ENCODE measurements at regions not wholly inside any gene's neighbourhood (a gene's known extent, or its start where the extent isn't known, plus 50 kb on each side); places are given as distances from the start of the nearest gene placed in this dataset.

DNA sequence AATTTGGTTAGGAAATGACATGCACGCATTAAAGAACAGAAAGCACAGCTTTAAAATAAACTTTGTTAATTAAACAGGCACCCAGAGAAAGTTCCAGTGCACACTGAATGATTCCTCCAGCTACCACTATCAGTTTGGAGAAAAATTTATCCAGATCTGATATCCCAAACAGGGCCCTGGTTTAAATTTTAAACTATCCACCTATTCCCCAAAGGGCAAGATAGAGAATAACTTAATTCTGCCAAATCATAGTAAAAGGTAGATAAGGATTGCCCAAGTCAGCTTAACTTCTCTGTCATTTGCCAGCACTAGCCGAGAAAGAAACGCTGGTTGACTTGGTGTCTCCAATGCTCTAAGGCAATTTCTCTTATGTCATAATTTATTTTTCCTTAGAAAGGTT is 321.9 kb upstream of the PKDCC start:
- DNase-seq (ENCODE audit: low read depth) = no peak

DNA sequence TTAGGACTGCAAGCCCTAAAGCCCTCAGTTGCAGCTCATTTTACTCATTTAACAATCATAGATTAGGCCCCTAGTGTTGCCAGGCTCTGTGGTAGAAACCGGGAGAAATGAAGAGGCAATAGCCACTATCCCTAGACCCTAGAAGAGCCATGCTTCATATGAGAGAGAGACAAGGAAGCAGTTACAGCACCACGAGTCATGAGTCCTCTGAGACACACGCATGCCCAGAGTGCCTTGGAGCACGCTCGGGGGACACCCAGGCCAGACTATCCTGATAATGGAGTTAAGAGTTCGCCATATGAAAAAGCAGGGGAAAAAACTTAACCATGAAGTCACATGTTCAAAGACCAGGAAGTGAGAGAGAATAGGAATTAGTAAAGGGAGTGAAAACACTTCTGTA is 321.5 kb upstream of the PKDCC start:
- no peak for DNase-seq (ENCODE audit: low read depth)

DNA sequence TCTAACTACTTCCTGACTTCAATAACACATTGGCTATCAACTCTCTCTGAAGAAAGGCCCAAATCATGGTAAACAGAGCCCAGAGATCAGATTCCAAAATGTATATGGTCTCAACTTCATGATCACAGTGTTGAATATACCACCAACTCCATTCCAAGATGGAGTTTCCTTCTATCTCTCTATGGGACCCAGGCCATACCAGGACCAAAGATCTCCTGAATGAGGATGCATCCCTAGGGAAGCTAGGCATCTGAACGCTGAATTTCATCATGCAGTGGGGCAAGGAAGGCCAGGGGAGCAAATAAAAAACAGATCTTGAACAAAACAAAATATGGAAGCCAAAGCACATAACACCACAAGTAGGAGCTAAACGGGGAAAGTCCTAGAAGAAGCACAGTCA is 320.7 kb upstream of the PKDCC start:
- no peak for DNase-seq (ENCODE audit: low read depth)

DNA sequence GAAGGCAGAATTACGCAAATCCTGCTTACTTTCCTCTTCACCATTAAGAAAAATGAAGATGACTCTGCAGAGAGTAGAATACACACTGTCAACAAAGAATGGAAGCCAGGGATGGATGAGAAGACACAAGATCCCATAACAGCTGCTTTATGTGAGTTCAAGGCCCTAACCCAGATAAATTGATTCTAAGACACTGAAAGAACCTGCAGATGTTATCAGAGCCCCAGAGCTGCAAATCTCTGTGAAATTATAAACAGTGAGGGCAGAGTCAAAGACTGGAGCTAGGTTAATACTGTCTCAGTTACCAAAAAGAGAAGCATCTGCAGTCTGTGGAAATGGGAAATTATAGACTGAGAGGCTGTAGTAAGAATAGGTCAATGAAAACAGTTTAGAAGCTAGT is 320.1 kb upstream of the PKDCC start:
- DNase-seq (ENCODE audit: low read depth) = no peak

DNA sequence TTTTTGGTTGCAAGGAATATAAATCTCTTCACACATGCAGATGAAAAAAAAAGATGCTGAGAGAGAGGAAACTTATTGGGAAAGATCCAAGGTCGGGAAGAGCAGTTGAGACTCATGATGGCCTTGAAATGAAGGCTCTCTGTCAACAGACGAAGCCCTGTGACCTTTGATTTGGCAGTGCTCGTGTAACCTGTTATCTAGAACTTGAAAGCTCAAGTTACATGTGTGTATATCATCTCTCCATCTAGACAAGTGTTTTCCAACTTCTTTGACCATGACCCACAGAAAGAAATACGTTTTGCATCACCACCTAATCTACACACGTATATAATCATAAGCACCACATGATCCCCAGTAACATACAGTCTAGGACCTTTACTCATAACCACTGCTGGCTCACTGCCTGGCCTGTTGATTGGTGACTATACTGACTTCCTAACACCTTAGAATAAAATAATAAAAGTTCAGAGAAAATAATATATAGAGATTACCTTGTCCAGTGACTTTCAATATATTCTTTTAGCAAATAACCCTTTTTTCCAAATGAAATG is 319.0 kb upstream of the PKDCC start:
- DNase-seq (ENCODE audit: low read depth) = no peak

DNA sequence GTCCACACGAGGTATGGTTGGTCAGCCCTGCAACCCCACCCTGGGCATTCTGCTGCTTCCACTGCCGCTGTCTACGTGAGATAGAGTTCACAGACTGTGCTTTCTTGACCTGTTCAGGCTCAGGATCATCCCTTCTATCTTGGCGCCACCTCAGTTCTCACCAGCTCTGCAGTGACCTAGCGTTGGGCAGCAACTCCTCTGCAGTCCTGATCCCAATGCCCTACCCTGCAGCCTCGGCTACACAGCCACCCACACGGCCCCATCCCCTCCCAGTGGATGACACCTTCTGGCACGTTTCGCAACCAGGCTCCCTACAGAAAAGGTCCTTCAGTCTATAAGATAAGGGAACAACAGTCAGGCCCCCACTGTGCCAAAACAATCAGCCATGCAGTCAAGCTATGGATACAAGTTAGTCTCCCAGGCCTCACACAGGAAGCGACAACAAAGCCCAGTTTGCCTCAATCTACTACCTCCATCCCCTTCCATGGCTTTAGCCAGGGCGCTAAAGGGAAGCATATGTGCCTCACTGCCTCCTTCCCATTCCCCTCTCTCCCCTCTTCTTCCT is 317.9 kb upstream of the PKDCC start:
- no peak for DNase-seq (ENCODE audit: low read depth)

DNA sequence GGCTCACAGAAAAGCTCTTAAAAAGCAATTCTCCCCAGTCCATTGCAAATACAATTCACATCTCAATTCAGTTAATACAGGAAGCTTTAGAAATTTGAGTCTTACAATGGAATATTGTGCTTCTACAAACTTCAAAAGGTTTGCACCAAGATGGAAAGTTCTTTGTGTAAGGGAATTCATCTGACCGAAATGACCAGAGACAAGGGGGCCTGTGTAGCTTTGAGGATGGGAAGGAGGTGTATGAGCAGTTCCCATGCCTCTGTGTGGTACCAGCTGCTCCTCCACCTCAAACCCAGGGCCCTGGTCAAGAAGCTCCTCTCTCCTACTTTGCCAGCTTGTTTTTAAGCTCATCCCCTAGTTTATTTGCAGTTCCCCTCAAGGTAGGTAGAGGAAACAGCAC is 312.8 kb upstream of the PKDCC start:
- no peak for DNase-seq (ENCODE audit: low read depth)

DNA sequence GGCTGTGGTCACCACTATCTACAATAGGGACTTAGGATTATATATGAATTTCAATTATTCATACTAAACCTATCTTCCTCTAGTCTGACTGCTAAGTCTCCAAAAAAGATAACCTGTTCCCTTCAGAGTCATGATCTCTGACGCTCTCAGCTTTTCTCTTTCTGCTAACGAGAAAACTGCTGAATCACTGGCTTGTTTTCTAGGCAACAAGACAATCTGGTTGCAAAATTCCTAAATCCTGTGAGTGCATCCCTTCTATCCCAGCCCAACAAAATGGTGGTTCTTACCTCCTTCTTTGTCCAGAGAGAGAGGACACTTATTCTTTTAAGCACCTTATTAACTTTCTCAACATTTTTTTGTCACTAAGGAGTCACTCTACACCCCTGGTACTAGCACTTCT is 312.3 kb upstream of the PKDCC start:
- DNase-seq (ENCODE audit: low read depth) = no peak

DNA sequence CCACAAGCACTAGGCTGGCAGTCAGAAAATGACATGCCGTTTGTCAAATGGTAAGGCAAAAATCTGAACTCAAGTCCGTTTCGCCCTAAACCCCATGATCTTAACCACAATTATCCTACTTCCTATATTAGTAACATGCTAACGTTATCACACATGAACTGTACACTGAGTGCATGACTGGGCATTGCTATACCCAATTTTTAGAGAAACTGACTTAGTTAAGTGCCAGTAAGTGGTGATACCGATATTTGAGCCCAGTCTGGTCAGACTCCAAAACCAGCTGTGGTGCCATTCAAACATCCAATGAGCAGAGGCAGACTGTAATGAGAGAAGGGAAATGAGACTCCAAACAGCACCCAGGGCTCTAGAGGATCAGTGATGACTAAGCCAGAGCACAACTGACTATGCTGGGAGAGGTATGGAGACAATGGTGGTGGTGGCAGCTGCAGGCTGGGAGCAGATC is 311.7 kb upstream of the PKDCC start:
- no peak for DNase-seq (ENCODE audit: low read depth)

DNA sequence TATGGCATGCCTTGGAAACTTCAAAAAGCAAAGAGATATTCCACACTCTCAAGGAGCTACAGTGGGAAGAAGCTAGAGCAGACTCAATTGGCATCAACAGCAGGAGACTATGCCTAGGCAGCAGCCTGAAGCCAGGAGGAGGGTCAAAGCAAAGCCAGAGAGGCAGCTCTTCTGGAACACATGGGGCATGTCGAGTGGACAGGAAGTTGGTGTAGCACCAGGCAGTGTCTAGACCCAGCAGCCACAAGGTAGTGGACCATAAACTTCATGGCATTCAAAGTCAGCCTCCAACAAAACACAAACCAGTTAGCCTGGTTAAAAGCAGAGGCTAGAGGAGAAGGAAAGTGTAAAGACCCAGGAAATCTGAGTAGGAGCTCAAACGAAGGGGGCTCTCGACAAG is 311.2 kb upstream of the PKDCC start:
- no peak for DNase-seq (ENCODE audit: low read depth)

DNA sequence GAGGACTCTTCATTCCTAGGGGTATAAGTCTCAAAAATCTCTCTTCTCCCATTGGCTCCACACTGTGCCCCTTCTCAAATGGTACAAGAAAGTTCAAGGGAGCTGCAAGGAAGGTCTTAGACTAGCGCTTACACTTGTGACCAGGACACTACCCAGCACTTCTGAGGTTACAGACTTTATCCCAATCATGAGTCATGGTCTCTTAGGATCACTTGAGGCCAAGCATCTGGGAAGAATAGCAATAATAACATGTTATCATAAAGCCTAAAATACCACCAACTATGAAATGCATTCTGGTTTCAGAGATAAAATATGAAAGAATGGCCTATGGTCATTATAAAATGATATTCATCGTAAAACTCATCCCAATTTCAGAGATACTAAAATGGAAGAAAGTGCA is 309.9 kb upstream of the PKDCC start:
- no peak for DNase-seq (ENCODE audit: low read depth)

DNA sequence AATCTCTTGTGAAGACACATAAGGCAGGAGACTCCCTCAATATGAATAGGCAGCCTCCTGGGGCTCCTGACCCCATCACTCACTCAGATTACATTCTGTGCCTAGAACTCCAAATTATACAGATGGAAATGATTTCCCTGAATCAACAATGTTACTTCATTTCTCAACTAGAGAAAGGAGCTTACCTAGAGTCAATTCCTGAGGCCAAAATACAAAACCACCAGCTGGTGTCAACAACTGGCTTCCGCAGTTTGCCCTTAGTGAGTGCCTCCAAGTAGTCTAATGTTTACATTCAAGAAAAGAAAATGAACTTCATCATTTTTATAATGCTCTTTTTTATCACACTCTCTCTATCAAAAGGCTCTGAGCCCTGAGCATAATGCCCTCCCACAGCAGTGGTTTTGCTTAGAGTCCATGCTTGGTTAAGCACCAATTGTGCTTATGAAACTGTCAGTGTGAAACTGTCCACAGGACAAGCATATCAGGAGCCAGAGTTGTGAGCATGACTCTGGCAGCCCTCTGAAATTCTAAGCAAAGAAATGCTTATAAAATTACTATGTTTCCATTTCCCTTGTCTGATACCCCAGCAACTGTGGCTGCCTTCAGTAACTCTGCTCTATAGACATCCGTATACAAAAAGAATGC is 305.7 kb upstream of the PKDCC start:
- no peak for DNase-seq (ENCODE audit: low read depth)

DNA sequence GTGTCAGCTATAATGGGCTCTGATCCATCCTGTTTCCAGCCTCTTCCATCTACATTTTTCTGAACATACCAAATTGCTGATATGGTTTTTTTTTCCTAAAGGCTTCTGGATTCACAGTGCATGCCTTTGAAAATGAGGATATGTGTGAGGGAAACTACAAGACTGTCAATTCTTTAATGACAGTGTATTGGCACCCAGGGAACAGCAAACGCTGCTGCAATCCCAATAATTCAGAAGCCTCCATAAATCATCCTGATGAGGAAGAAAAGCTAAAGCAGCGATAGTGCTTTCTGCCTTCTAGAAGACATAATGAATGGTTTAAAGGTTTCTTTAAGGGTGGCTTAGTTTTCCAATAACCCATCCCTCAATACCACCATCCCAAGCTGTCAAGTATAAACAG is 304.5 kb upstream of the PKDCC start:
- no peak for DNase-seq (ENCODE audit: low read depth)

DNA sequence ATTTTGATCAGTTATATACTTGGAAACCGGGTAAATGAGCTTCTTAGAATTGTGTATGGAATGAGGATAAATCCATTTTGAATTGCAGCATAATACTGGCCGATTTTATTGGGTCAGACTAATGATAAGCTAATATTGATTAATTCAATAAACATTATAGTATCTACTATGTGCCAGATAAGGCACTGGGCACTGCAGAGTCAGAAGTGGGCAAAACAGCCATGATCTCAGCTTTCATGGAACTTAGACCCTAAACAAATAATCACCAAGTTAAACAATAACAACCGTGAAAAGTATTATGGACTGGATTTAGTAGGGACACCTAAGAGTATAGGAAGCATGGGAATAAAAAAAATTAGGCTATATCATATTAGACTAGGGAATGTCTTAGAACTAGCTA is 297.0 kb upstream of the PKDCC start:
- DNase-seq (ENCODE audit: low read depth) = no peak

DNA sequence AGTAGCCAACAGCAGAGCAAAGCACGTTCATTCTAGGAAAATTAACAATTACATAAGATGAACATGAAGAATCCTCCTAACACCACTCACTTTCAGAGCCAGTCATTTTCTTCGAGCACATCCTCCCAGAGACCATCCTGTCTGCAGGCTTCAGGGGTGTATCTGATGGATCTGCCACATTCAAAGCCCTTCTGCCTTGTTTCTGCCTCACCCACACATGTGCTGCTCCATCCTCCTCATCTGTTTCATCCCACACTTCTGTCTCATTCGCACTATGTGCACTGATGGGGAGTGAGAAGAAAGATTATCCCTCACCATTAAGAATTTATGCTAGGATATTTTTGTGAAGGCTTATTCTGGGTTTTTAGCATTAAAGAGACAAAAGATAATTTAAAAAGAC is 287.9 kb upstream of the PKDCC start:
- no peak for DNase-seq (ENCODE audit: low read depth)

DNA sequence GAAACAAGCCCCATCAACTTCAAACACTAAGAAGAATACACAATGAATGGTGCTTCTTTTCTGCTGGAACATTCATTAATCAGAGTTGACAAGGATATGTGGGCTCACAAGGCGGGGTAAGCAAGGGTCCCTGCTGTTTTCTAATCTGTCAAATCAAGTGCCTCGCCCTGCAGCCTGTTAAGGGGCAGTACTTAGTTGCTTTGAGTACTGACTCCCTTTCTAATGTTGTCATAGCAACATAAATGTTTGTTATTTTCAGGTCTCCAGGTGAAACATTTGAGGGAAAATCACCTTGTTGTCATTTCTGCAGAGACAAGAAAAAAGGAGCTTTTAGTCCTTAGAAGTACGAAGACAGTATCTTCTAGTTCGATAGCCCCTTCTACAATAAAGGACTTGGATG is 284.7 kb upstream of the PKDCC start:
- no peak for DNase-seq (ENCODE audit: low read depth)

DNA sequence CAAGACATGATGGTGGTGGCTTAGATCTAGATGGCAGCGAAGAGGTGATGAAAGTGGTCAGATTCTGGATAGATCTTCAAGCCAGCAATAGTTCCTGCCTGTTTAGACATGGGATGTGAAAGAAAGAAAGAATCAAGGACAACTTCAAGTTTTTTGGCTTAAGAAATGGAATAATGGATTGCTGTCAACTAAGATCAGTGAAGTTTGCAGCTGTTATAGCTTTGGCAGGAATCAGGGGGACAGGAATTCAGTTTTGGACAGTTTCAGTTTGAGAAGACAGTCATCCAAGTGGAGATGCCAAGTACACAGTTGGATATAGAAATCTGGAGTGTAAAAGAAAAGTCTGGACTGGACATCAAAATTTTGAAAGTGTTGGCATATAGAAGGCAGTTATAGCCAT is 283.7 kb upstream of the PKDCC start:
- no peak for DNase-seq (ENCODE audit: low read depth)

DNA sequence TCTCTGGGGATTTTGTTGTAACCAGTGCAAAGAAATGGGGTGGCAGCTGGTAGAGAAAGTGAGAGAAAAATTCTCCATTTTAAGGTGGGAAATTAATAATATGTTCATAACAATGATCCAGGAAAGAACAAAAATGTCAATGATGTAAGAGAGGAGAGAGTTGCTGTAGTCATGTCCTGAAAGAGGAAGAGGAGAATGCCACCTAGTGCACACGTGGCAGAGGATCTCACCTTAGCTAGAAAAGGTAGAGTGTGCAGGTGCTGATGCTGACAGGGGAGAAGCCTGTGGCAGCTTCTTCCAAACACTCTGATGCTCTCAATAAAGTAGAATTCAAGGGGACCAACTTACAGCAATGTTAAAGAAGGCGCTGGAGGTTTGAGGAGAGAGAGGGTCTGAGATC is 282.9 kb upstream of the PKDCC start:
- no peak for DNase-seq (ENCODE audit: low read depth)

DNA sequence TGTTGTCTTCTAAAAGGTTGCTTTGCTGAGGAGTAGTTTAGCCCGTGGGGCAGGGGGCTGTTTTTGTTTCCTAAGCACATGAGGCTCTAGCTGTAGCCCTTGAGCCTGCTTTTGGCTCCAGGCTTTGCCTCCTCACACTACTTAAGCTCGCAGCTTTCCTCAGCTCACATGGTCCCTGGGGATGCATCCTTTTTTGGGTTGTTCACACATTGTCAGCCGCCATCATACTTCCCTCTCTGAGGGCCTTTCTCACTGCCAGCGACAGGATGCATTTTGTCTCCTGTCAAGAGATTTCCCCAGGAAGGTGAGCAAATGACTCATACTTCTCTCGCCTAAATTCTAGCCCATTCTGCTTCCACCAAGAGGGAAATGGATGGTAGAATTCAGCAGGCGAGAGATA is 279.5 kb upstream of the PKDCC start:
- no peak for DNase-seq (ENCODE audit: low read depth)

DNA sequence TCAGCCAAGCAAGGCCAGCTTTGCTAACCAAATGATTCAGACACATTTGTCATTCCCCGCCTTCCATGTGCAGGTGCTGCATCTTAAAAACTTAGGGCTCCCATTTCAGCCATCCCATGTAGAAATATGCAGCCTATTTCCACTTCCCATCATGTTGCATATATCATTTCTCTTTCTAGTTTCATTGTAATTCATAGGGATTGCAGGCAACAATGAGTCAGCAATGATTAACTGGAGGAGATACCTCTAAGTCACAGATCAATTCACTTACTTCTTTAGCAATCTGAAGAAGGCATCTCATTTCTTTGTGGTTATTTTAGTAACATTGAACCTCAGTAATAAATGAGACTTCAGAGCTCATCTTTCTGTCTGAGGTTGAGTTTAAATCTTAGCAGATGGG is 276.1 kb upstream of the PKDCC start:
- no peak for DNase-seq (ENCODE audit: low read depth)

DNA sequence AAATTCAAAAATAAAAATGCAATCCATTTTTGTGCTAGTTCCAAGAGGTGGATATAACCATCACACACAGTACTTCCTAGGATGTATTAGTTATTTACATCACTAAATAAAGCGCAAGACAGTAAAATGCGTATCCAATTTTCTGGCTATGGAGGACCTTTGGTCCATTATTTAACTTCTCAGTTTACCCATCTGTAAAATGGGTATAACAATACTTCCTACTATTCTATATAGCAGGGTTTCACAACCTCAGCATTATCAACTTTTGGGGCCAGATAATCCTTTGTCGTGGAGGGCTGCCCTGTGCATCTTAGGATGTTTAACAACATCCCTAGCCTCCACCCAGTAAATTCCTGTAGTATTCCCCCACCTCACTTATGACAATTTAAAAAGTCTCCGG is 275.1 kb upstream of the PKDCC start:
- no peak for DNase-seq (ENCODE audit: low read depth)

DNA sequence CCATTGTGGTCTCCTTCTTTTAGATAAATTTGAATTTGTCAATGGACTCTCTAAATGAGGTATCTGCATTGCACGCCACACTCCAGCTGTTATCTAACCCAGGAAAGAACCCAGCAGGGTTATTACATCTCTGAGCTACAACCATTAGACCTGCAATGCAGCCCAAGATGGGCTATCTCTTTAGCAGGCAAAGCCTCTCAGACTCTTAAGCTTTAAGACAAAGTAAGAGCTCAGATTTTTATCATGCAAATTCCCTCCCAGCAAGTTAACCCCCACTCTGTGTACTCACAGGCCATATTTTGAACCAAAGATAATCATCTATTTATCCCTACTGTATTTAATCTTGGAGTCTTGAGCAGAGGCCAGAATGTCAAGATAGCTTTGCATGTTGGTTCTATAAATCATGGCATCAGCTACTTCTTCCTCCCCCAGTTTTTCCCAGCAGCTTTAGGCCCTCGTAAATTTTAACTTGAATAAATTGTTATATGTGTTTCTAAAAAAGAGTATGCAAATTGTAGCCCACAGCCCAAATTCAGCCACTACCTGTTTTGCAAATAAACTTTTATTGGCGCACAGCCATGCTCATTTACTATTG is 273.7 kb upstream of the PKDCC start:
- DNase-seq (ENCODE audit: low read depth) = no peak

DNA sequence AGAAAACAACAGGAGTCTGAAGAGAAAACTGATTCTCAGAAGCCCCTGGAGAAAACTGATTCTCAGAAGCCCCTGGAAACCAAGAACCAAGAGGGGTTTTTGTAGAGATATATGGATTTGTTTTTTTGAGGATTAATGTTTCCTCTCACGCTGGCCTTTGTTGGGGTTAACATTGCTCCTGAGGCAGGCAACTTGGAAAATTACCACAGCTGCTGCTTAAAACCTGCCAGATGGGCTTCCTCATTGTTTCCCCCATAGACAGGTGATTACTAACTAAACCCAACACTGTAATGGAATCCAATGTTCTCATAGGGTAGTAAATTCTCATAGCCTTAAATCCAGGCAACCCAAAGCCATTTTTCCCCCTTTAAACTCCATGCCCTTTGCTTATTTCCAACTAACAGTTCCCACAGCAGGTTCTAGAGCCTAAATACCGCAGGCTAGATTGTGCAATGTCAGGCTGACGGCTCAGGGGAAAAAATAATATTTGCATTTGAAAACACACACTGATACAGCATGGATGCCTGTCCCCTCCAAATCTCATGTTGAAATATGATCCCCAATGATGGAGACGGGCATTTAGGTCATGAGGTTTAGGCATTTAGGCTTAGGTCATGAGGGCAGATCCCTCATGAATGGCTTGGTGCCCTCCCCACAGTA is 272.3 kb upstream of the PKDCC start:
- DNase-seq (ENCODE audit: low read depth) = no peak
